ENCODE measurements at regions not wholly inside any gene's neighbourhood (a gene's known extent, or its start where the extent isn't known, plus 50 kb on each side); places are given as distances from the start of the nearest gene placed in this dataset.

- no peak for TF ChIP-seq ARNT (IDR thresholded peaks at IDR 0.05)
- POLR2A ChIA-PET = no interaction called here
- CTCF ChIA-PET = no interaction called here
- DNase-seq (ENCODE audit: extremely low spot score) = no peak
Observed at GRCh38 chr6:145045582-145045981, 689.7 kb downstream of the EPM2A start.

- POLR2A ChIA-PET = no interaction called here
- CTCF ChIA-PET = no interaction called here
- TF ChIP-seq ZNF384 (IDR thresholded peaks at IDR 0.05) = no peak
- no peak for TF ChIP-seq PKNOX1 (IDR thresholded peaks at IDR 0.05)
- no peak for TF ChIP-seq LEF1 (IDR thresholded peaks at IDR 0.05; ENCODE audit: borderline replicate concordance)
- no peak for TF ChIP-seq HDGF (IDR thresholded peaks at IDR 0.05; ENCODE audit: borderline replicate concordance)
- no peak for TF ChIP-seq SUZ12 (IDR thresholded peaks at IDR 0.05)
- no peak for DNase-seq (ENCODE audit: extremely low spot score)
Observed at GRCh38 chr6:145047891-145048290, 687.4 kb downstream of the EPM2A start.

GRCh38 chr6:145051661-145052060, 683.7 kb downstream of the EPM2A start:
- ChIA-PET POLR2A (no interaction called here), CTCF (no interaction called here)
- no peak for TF ChIP-seq TARDBP (IDR thresholded peaks at IDR 0.05)
- TF ChIP-seq ELF4 (IDR thresholded peaks at IDR 0.05) = no peak
- TF ChIP-seq L3MBTL2 (conservative IDR thresholded peaks at IDR 0.05) = no peak
- TF ChIP-seq SP1 (IDR thresholded peaks at IDR 0.05) = no peak
- no peak for TF ChIP-seq NFRKB (IDR thresholded peaks at IDR 0.05)
- no peak for TF ChIP-seq ARNT (IDR thresholded peaks at IDR 0.05)
- no peak for TF ChIP-seq SUZ12 (IDR thresholded peaks at IDR 0.05)
- TF ChIP-seq BHLHE40 (IDR thresholded peaks at IDR 0.05; ENCODE audit: borderline replicate concordance) = no peak
- no peak for TF ChIP-seq HDGF (IDR thresholded peaks at IDR 0.05; ENCODE audit: borderline replicate concordance)
- TF ChIP-seq FOXA1 (IDR thresholded peaks at IDR 0.05) = no peak
- TF ChIP-seq CTBP1 (IDR thresholded peaks at IDR 0.05; ENCODE audit: borderline replicate concordance) = no peak
- no peak for TF ChIP-seq ZNF384 (IDR thresholded peaks at IDR 0.05)
- no peak for TF ChIP-seq FOXK2 (IDR thresholded peaks at IDR 0.05)
- no peak for TF ChIP-seq LEF1 (IDR thresholded peaks at IDR 0.05; ENCODE audit: borderline replicate concordance)
- no peak for TF ChIP-seq FOXM1 (IDR thresholded peaks at IDR 0.05; ENCODE audit: borderline replicate concordance)
- no peak for TF ChIP-seq PKNOX1 (IDR thresholded peaks at IDR 0.05)
- no peak for DNase-seq (ENCODE audit: extremely low spot score)

GRCh38 chr6:145055567-145055966, 679.8 kb downstream of the EPM2A start:
- no peak for DNase-seq (ENCODE audit: extremely low spot score)
- ChIA-PET POLR2A (no interaction called here), CTCF (no interaction called here)
- TF ChIP-seq BHLHE40 (IDR thresholded peaks at IDR 0.05; ENCODE audit: borderline replicate concordance) (no peak), LEF1 (IDR thresholded peaks at IDR 0.05; ENCODE audit: borderline replicate concordance) (no peak), TARDBP (IDR thresholded peaks at IDR 0.05) (no peak), ELF4 (IDR thresholded peaks at IDR 0.05) (no peak)

GRCh38 chr6:145060714-145061113, 674.6 kb downstream of the EPM2A start:
- ChIA-PET CTCF (no interaction called here), POLR2A (no interaction called here)
- TF ChIP-seq SP1 (IDR thresholded peaks at IDR 0.05) (no peak), NFRKB (IDR thresholded peaks at IDR 0.05) (no peak), FOXA1 (IDR thresholded peaks at IDR 0.05) (no peak), BHLHE40 (IDR thresholded peaks at IDR 0.05; ENCODE audit: borderline replicate concordance) (no peak), ARNT (IDR thresholded peaks at IDR 0.05) (no peak), ZNF384 (IDR thresholded peaks at IDR 0.05) (no peak), LEF1 (IDR thresholded peaks at IDR 0.05; ENCODE audit: borderline replicate concordance) (no peak), HDGF (IDR thresholded peaks at IDR 0.05; ENCODE audit: borderline replicate concordance) (no peak), SUZ12 (IDR thresholded peaks at IDR 0.05) (no peak), TARDBP (IDR thresholded peaks at IDR 0.05) (no peak), ELF4 (IDR thresholded peaks at IDR 0.05) (no peak), CTBP1 (IDR thresholded peaks at IDR 0.05; ENCODE audit: borderline replicate concordance) (no peak), FOXM1 (IDR thresholded peaks at IDR 0.05; ENCODE audit: borderline replicate concordance) (no peak), PKNOX1 (IDR thresholded peaks at IDR 0.05) (no peak), L3MBTL2 (conservative IDR thresholded peaks at IDR 0.05) (no peak), FOXK2 (IDR thresholded peaks at IDR 0.05) (no peak)
- DNase-seq (ENCODE audit: extremely low spot score) = no peak

GRCh38 chr6:145063091-145063490, 672.2 kb downstream of the EPM2A start:
- CTCF ChIA-PET = no interaction called here
- TF ChIP-seq TARDBP (IDR thresholded peaks at IDR 0.05) = no peak
- no peak for TF ChIP-seq FOXK2 (IDR thresholded peaks at IDR 0.05)
- no peak for TF ChIP-seq L3MBTL2 (conservative IDR thresholded peaks at IDR 0.05)
- no peak for TF ChIP-seq SP1 (IDR thresholded peaks at IDR 0.05)
- TF ChIP-seq NFRKB (IDR thresholded peaks at IDR 0.05) = no peak
- TF ChIP-seq BHLHE40 (IDR thresholded peaks at IDR 0.05; ENCODE audit: borderline replicate concordance) = no peak
- TF ChIP-seq HDGF (IDR thresholded peaks at IDR 0.05; ENCODE audit: borderline replicate concordance) = no peak
- no peak for TF ChIP-seq ZNF384 (IDR thresholded peaks at IDR 0.05)
- TF ChIP-seq CTBP1 (IDR thresholded peaks at IDR 0.05; ENCODE audit: borderline replicate concordance) = no peak
- no peak for TF ChIP-seq FOXM1 (IDR thresholded peaks at IDR 0.05; ENCODE audit: borderline replicate concordance)
- POLR2A ChIA-PET = no interaction called here
- DNase-seq (ENCODE audit: extremely low spot score) = no peak

- ChIA-PET CTCF (no interaction called here), POLR2A (no interaction called here)
- no peak for DNase-seq (ENCODE audit: extremely low spot score)
Observed at GRCh38 chr6:145067430-145067829, 667.9 kb downstream of the EPM2A start.

More at GRCh38 chr6:145067430-145067829, 667.9 kb downstream of the EPM2A start:
- TF ChIP-seq CTBP1 (IDR thresholded peaks at IDR 0.05; ENCODE audit: borderline replicate concordance) (no peak), FOXM1 (IDR thresholded peaks at IDR 0.05; ENCODE audit: borderline replicate concordance) (no peak), FOXA1 (IDR thresholded peaks at IDR 0.05) (no peak), TARDBP (IDR thresholded peaks at IDR 0.05) (no peak), SP1 (IDR thresholded peaks at IDR 0.05) (no peak), SUZ12 (IDR thresholded peaks at IDR 0.05) (no peak), ZNF384 (IDR thresholded peaks at IDR 0.05) (no peak), FOXK2 (IDR thresholded peaks at IDR 0.05) (no peak), BHLHE40 (IDR thresholded peaks at IDR 0.05; ENCODE audit: borderline replicate concordance) (no peak), HDGF (IDR thresholded peaks at IDR 0.05; ENCODE audit: borderline replicate concordance) (no peak), LEF1 (IDR thresholded peaks at IDR 0.05; ENCODE audit: borderline replicate concordance) (no peak), NFRKB (IDR thresholded peaks at IDR 0.05) (no peak), ARNT (IDR thresholded peaks at IDR 0.05) (no peak), L3MBTL2 (conservative IDR thresholded peaks at IDR 0.05) (no peak), PKNOX1 (IDR thresholded peaks at IDR 0.05) (no peak), ELF4 (IDR thresholded peaks at IDR 0.05) (no peak)
